ENCODE measurements at regions not wholly inside any gene's neighbourhood (a gene's known extent, or its start where the extent isn't known, plus 50 kb on each side); places are given as distances from the start of the nearest gene placed in this dataset.

DNA sequence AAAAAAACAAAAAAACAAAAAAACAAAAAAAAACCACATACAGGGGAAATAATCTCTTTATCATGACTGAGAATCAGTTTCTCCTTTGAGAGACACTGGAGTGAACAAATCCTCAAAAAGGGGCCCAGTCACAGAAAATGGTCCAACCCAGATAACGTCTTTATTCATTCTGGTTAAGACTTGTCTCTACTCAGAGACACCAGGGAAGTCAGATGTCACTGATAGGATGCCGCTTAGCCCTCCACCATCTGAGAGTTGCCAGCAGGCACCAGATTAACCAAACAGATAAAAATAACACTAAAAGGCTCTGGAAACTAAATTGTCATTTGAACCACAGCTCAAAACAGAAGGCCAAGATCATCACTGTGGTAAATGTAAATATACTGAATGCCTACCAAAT, 1163.4 kb upstream of the ATXN8OS start:
- 30% methylated on average over 2 of the region's 2 CpGs for WGBS (ENCODE audit: low lambda C conversion rate)
- Histone ChIP-seq H4K20me1 (ENCODE audit: insufficient read depth) (no peaks in the 10 kb centered on the region), H3K79me2 (ENCODE audit: insufficient read depth) (no peaks in the 10 kb centered on the region), H3K27me3 (ENCODE audit: insufficient read depth) (no peaks in the 10 kb centered on the region), H3K4me2 (no peak overlapping the region), H3K27ac (ENCODE audit: low read depth in 2 of 2, low read length in 1 of 2) (no peak overlapping the region), H3K36me3 (replicated peaks in 1 of 2; ENCODE audit: control insufficient read depth in 1 of 2, insufficient read depth in 2 of 2, low read length in 1 of 2) (no peaks in the 10 kb centered on the region), H3K4me1 (ENCODE audit: control insufficient read depth in 1 of 2, insufficient read depth in 2 of 2, low read depth in 1 of 2, low read length in 1 of 2) (no peaks in the 10 kb centered on the region; a peak in 1 of 4 replicates), H2AFZ (ENCODE audit: low read depth) (no peak overlapping the region), H3K9me2 (no peaks in the 10 kb centered on the region), H3K9me3 (no peaks in the 10 kb centered on the region), H3F3A (replicated peaks; ENCODE audit: insufficient read depth) (no peaks in the 10 kb centered on the region), H3K4me3 (ENCODE audit: low read depth in 2 of 2, low read length in 1 of 2) (no peak overlapping the region), H3K9ac (no peak overlapping the region)
- ChIA-PET POLR2A (no interaction called here), CTCF (no interaction called here)
- TF ChIP-seq JUND (IDR thresholded peaks at IDR 0.05) (no peak), GATA2 (CRISPR knock-in tag; IDR thresholded peaks at IDR 0.05) (peak; percentile 29; the same call in 1 of the 2 replicates)
- DNase-seq: peak; percentile 16

DNA sequence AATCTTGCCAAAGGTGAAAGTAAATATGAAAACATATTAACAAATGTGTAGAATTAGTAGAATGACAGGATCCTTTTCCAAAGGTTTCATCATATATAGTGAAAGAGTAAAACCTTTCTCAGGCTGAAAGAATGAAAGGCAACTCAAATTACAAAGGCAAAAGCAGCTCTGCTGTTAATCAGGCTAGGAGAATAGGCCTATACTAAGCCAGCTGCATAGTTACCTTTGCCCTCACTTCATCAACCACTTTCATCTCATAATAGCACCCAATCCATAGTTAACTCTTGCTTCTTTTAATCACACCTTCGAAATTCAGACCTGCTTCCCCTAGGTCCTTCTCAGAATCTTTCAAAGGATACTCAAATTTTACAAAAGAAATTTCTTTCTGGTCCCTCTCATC, 1167.6 kb upstream of the ATXN8OS start:
- no peak overlapping the region for H3K9ac ChIP-seq
- CTCF ChIA-PET: no interaction called here

More for the DNA sequence above, 1167.6 kb upstream of the ATXN8OS start:
- Histone ChIP-seq H3K79me2 (ENCODE audit: insufficient read depth) (no peaks in the 10 kb centered on the region), H3K4me1 (ENCODE audit: control insufficient read depth in 1 of 2, insufficient read depth in 2 of 2, low read depth in 1 of 2, low read length in 1 of 2) (no peaks in the 10 kb centered on the region; a peak in 1 of 4 replicates), H4K20me1 (ENCODE audit: insufficient read depth) (no peaks in the 10 kb centered on the region), H2AFZ (ENCODE audit: low read depth) (no peak overlapping the region), H3K4me2 (no peak overlapping the region), H3K27ac (ENCODE audit: low read depth in 2 of 2, low read length in 1 of 2) (no peak overlapping the region), H3K4me3 (ENCODE audit: low read depth in 2 of 2, low read length in 1 of 2) (no peak overlapping the region), H3K9me3 (no peaks in the 10 kb centered on the region), H3K9me2 (no peaks in the 10 kb centered on the region), H3F3A (replicated peaks; ENCODE audit: insufficient read depth) (no peaks in the 10 kb centered on the region), H3K36me3 (replicated peaks in 1 of 2; ENCODE audit: control insufficient read depth in 1 of 2, insufficient read depth in 2 of 2, low read length in 1 of 2) (no peaks in the 10 kb centered on the region), H3K27me3 (ENCODE audit: insufficient read depth) (no peaks in the 10 kb centered on the region)
- no peak for DNase-seq
- WGBS (ENCODE audit: low lambda C conversion rate): 8% methylated on average over 1 of the region's 1 CpG
- POLR2A ChIA-PET: no interaction called here
- TF ChIP-seq, protein P1, sequence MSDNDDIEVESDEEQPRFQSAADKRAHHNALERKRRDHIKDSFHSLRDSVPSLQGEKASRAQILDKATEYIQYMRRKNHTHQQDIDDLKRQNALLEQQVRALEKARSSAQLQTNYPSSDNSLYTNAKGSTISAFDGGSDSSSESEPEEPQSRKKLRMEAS (IDR thresholded peaks at IDR 0.05; ENCODE audit: low read depth): no peak
- TF ChIP-seq FOSL2 (IDR thresholded peaks at IDR 0.05; ENCODE audit: borderline replicate concordance, low read depth) (no peak), MEF2A (IDR thresholded peaks at IDR 0.05; ENCODE audit: borderline replicate concordance, low read depth) (no peak), RCOR1 (IDR thresholded peaks at IDR 0.05; ENCODE audit: low read length) (no peak), EZH2phosphoT487 (IDR thresholded peaks at IDR 0.05; ENCODE audit: borderline replicate concordance, low read depth) (no peak), NRF1 (IDR thresholded peaks at IDR 0.05; ENCODE audit: low read depth, low read length) (no peak), TAF1 (IDR thresholded peaks at IDR 0.05; ENCODE audit: borderline replicate concordance, low read depth, low read length) (no peak)
- TF ChIP-seq, protein P2, sequence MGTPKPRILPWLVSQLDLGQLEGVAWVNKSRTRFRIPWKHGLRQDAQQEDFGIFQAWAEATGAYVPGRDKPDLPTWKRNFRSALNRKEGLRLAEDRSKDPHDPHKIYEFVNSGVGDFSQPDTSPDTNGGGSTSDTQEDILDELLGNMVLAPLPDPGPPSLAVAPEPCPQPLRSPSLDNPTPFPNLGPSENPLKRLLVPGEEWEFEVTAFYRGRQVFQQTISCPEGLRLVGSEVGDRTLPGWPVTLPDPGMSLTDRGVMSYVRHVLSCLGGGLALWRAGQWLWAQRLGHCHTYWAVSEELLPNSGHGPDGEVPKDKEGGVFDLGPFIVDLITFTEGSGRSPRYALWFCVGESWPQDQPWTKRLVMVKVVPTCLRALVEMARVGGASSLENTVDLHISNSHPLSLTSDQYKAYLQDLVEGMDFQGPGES (IDR thresholded peaks at IDR 0.05; ENCODE audit: low read depth, low read length): no peak
- TF ChIP-seq, protein P3, sequence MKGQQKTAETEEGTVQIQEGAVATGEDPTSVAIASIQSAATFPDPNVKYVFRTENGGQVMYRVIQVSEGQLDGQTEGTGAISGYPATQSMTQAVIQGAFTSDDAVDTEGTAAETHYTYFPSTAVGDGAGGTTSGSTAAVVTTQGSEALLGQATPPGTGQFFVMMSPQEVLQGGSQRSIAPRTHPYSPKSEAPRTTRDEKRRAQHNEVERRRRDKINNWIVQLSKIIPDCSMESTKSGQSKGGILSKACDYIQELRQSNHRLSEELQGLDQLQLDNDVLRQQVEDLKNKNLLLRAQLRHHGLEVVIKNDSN (IDR thresholded peaks at IDR 0.05; ENCODE audit: borderline replicate concordance, low read depth): no peak
- TF ChIP-seq, protein P4, sequence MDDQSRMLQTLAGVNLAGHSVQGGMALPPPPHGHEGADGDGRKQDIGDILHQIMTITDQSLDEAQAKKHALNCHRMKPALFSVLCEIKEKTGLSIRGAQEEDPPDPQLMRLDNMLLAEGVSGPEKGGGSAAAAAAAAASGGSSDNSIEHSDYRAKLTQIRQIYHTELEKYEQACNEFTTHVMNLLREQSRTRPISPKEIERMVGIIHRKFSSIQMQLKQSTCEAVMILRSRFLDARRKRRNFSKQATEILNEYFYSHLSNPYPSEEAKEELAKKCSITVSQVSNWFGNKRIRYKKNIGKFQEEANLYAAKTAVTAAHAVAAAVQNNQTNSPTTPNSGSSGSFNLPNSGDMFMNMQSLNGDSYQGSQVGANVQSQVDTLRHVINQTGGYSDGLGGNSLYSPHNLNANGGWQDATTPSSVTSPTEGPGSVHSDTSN (IDR thresholded peaks at IDR 0.05): no peak

All from SK-N-SH (cell line).